CD1c-positive myeloid dendritic cell (primary cell): ENCODE measurements at regions not wholly inside any gene's neighbourhood (a gene's known extent, or its start where the extent isn't known, plus 50 kb on each side); places are given as distances from the start of the nearest gene placed in this dataset.

Source experiments
- DNase-seq: peaks from one replicate; pipeline ENCODE4 v3.0.0-alpha.2; 2016; ENCODE audit errors: extremely low spot score

- no peak for DNase-seq
Measured at GRCh38 chr14:45364565-45365156, 111.7 kb upstream of the MIS18BP1 start.

- DNase-seq, result no peak
Measured at GRCh38 chr14:45362505-45362904, 109.5 kb upstream of the MIS18BP1 start.

- DNase-seq, result no peak
Measured at GRCh38 chr14:45361727-45362126, 108.7 kb upstream of the MIS18BP1 start.

- no peak for DNase-seq
Measured at GRCh38 chr14:45359746-45360145, 106.7 kb upstream of the MIS18BP1 start.

- DNase-seq, result no peak
Measured at GRCh38 chr14:45332360-45332988, 79.5 kb upstream of the MIS18BP1 start.

- DNase-seq, result no peak
Measured at GRCh38 chr14:45308745-45309397, 55.9 kb upstream of the MIS18BP1 start.
